ENCODE measurements at regions not wholly inside any gene's neighbourhood (a gene's known extent, or its start where the extent isn't known, plus 50 kb on each side); places are given as distances from the start of the nearest gene placed in this dataset.
A peak's percentile ranks its signal among the peaks of the same experiment; 100 is the strongest.

DNA sequence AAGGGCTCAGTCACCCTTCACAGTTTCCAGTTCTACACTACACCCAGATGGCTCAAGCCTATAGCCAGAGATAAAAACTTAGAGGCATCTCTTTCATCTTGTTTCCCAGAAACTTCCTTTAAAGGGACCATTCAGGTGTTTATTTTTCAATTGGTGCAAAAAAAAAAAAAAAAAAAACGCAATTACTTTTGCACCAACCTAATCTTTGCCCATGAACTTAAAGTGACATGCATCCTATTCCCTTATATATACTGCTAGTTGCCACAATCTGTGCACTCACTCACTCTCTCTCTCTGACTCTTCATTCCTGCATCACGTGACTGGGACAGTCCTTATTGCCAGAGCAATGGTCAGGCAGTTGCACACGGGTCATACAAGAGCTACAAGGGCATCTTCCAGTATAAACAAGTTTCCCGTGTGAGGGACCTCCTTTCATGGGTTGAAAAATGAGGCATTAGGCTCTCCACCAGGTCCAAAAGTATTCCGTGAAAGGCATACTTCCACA is 789.4 kb downstream of the EPHA4 start:
- 18% methylated on average over 5 of the region's 5 CpGs for WGBS (ENCODE audit: low lambda C conversion rate)
- no peaks in the 10 kb centered on the region for H3K27me3 ChIP-seq (ENCODE audit: control insufficient read depth in 1 of 2, insufficient read depth in 2 of 2, low read length in 2 of 2)
- no peak overlapping the region for H3K4me2 ChIP-seq (ENCODE audit: low read depth, low read length)
- intact Hi-C loops (cut with micrococcal nuclease; ENCODE audit: unreplicated experiment) (no loop called here), in situ Hi-C loops (cut with HindIII; ENCODE audit: extremely low pct_ligation_motif_present, low pct_unique_long_range_greater_than_20kb) (no loop called here)
- H3K9me3 ChIP-seq (ENCODE audit: low read length), result peaks cover 73% of the 10 kb centered on the region
- no peaks in the 10 kb centered on the region for H3K79me2 ChIP-seq (ENCODE audit: insufficient read depth, low read length)
- no peaks in the 10 kb centered on the region for H3K4me1 ChIP-seq (ENCODE audit: insufficient read depth, low read length)
- ChIA-PET POLR2A (no interaction called here), CTCF (ENCODE audit: low intra/inter-chr PET ratio, low total read pairs) (no interaction called here)
- no peak for ATAC-seq
- TF ChIP-seq, protein P1, sequence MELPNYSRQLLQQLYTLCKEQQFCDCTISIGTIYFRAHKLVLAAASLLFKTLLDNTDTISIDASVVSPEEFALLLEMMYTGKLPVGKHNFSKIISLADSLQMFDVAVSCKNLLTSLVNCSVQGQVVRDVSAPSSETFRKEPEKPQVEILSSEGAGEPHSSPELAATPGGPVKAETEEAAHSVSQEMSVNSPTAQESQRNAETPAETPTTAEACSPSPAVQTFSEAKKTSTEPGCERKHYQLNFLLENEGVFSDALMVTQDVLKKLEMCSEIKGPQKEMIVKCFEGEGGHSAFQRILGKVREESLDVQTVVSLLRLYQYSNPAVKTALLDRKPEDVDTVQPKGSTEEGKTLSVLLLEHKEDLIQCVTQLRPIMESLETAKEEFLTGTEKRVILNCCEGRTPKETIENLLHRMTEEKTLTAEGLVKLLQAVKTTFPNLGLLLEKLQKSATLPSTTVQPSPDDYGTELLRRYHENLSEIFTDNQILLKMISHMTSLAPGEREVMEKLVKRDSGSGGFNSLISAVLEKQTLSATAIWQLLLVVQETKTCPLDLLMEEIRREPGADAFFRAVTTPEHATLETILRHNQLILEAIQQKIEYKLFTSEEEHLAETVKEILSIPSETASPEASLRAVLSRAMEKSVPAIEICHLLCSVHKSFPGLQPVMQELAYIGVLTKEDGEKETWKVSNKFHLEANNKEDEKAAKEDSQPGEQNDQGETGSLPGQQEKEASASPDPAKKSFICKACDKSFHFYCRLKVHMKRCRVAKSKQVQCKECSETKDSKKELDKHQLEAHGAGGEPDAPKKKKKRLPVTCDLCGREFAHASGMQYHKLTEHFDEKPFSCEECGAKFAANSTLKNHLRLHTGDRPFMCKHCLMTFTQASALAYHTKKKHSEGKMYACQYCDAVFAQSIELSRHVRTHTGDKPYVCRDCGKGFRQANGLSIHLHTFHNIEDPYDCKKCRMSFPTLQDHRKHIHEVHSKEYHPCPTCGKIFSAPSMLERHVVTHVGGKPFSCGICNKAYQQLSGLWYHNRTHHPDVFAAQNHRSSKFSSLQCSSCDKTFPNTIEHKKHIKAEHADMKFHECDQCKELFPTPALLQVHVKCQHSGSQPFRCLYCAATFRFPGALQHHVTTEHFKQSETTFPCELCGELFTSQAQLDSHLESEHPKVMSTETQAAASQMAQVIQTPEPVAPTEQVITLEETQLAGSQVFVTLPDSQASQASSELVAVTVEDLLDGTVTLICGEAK (IDR thresholded peaks at IDR 0.05), result peak; percentile 80
- TF ChIP-seq, protein P1 (CRISPR knock-in tag; IDR thresholded peaks at IDR 0.05), result no peak
- TF ChIP-seq, protein P2, sequence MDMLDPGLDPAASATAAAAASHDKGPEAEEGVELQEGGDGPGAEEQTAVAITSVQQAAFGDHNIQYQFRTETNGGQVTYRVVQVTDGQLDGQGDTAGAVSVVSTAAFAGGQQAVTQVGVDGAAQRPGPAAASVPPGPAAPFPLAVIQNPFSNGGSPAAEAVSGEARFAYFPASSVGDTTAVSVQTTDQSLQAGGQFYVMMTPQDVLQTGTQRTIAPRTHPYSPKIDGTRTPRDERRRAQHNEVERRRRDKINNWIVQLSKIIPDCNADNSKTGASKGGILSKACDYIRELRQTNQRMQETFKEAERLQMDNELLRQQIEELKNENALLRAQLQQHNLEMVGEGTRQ (IDR thresholded peaks at IDR 0.05; ENCODE audit: low read depth, low read length), result peak; percentile 43; the same call in 1 of the 2 replicates
- TF ChIP-seq, protein P2 (CRISPR knock-in tag; IDR thresholded peaks at IDR 0.05; ENCODE audit: borderline replicate concordance), result no peak
- no peak for TF ChIP-seq FOXK2 (IDR thresholded peaks at IDR 0.05)
- TF ChIP-seq ZNF644 (CRISPR knock-in tag; IDR thresholded peaks at IDR 0.05; ENCODE audit: low read depth), result no peak
- no peak for TF ChIP-seq HOXA5 (CRISPR knock-in tag; IDR thresholded peaks at IDR 0.05)
- peak; percentile 80 for TF ChIP-seq RAD51 (IDR thresholded peaks at IDR 0.05; ENCODE audit: borderline replicate concordance)
- TF ChIP-seq ONECUT2 (CRISPR knock-in tag; IDR thresholded peaks at IDR 0.05), result no peak
- DNase-seq (ENCODE audit: low spot score), result no peak
- no peak overlapping the region for H3K4me3 ChIP-seq (replicated peaks in 1 of 3; ENCODE audit: insufficient read depth in 1 of 3, low read depth in 2 of 3, low read length in 3 of 3)
- BruUV-seq (replicated peaks), result no TSS peak
- H3K27ac ChIP-seq (ENCODE audit: extremely low read length, insufficient read depth, low read length), result no peak overlapping the region
- no peaks in the 10 kb centered on the region for H4K20me1 ChIP-seq (ENCODE audit: insufficient read depth, low read length)
- FAIRE-seq, result no peak
- no peaks in the 10 kb centered on the region for H3K36me3 ChIP-seq (replicated peaks in 1 of 2; ENCODE audit: control insufficient read depth in 1 of 2, insufficient read depth in 2 of 2, low read length in 2 of 2)
- no peak overlapping the region for H2AFZ ChIP-seq (ENCODE audit: low read length)
- no peak overlapping the region for H3K9ac ChIP-seq (ENCODE audit: insufficient read depth, low read depth, low read length)
